Gastrocnemius medialis (tissue), 4 donors: ENCODE measurements at regions not wholly inside any gene's neighbourhood (a gene's known extent, or its start where the extent isn't known, plus 50 kb on each side); places are given as distances from the start of the nearest gene placed in this dataset.

ENCODE experiments used
- ATAC-seq, 2 donors: fragments of 150-250 bp; one replicate each; pipeline ENCODE4 v1.9.1; 2016
- DNase-seq, 2 donors: peaks; one replicate each; pipeline ENCODE4 v3.0.0-alpha.2; 2019
- H3K27ac ChIP-seq, 4 donors: fragments of 200-600 bp; sonication (generic); 1 replicate in 1 of 4; 2 replicates in 3 of 4; pipeline ENCODE4 v1.5.1; 2016 to 2018; ENCODE audit warnings: mild to moderate bottlenecking in 2 of 4, moderate library complexity in 1 of 4
- H3K27me3 ChIP-seq, 3 donors: fragments of 200-600 bp; sonication (generic) in 2 of 3; 1 replicate in 1 of 3; 2 replicates in 2 of 3; pipeline versions ENCODE4 v1.5.1 to v1.6.0; 2016 to 2019; ENCODE audit warnings: mild to moderate bottlenecking in 1 of 3, moderate library complexity in 1 of 3
- H3K36me3 ChIP-seq, 2 donors: fragments of 200-600 bp; sonication (generic) in 1 of 2; one replicate each; pipeline ENCODE4 v1.5.1; 2017 to 2018
- H3K4me1 ChIP-seq, 2 donors: fragments of 200-600 bp; sonication (generic) in 1 of 2; one replicate each; pipeline ENCODE4 v1.5.1; 2016 to 2017; ENCODE audit warnings: mild to moderate bottlenecking in 2 of 2
- H3K4me3 ChIP-seq, 4 donors: fragments of 200-600 bp; sonication (generic) in 3 of 4; 1 replicate in 1 of 4; 2 replicates in 3 of 4; pipeline ENCODE4 v1.5.1; 2016 to 2019; ENCODE audit warnings: mild to moderate bottlenecking in 2 of 4
- H3K9me3 ChIP-seq, 3 donors: fragments of 200-600 bp; sonication (generic) in 2 of 3; 1 replicate in 1 of 3; 2 replicates in 2 of 3; pipeline ENCODE4 v1.5.1; 2016 to 2019
- CTCF ChIP-seq, 5 experiments: fragments of 450-650 bp in 3 of 5; fragments of 200-600 bp in 2 of 5; sonication (generic) in 2 of 5; IDR thresholded peaks in 4 of 5; conservative IDR thresholded peaks in 1 of 5; 1 replicate in 4 of 5; 2 replicates in 1 of 5; pipeline ENCODE4 v1.5.1; 2016 to 2019; ENCODE audit warnings: antibody characterized with exemption in 5 of 5, mild to moderate bottlenecking in 3 of 5, moderate library complexity in 3 of 5
- POLR2A ChIP-seq, 2 donors: fragments of 450-650 bp; IDR thresholded peaks; one replicate each; pipeline ENCODE4 v1.6.1; 2017; ENCODE audit warnings: antibody characterized with exemption in 2 of 2, mild to moderate bottlenecking in 2 of 2, moderate library complexity in 2 of 2
- in situ Hi-C, 4 donors: fragments of 200-750 bp; cut with MboI; loops; one replicate each; pipeline versions ENCODE4 v1.15.0 to v1.8.0; 2017; ENCODE audit warnings: low sequenced_read_pairs in 4 of 4
- intact Hi-C: fragments of 100-400 bp; cut with DNase I; formaldehyde crosslinking; loops from one replicate; pipeline ENCODE4 v1.15.1; 2023; ENCODE audit warnings: low total_unique reads

- H3K27ac ChIP-seq = no peak overlapping the region
- no peak overlapping the region for H3K4me3 ChIP-seq
- intact Hi-C loops (no loop called here), in situ Hi-C loops (no loop called here)
- no peak for TF ChIP-seq POLR2A (IDR thresholded peaks at IDR 0.05)
- TF ChIP-seq CTCF (IDR thresholded peaks at IDR 0.05 in 4 of 5, conservative IDR thresholded peaks at IDR 0.05 in 1 of 5) = no peak
- H3K4me1 ChIP-seq = no peaks in the 10 kb centered on the region
- ATAC-seq (no peak), DNase-seq (no peak)
- H3K36me3 ChIP-seq = no peaks in the 10 kb centered on the region
- H3K27me3 ChIP-seq = no peaks in the 10 kb centered on the region
- H3K9me3 ChIP-seq = no peaks in the 10 kb centered on the region
Measured at GRCh38 chr3:193842029-193842798, 249.2 kb downstream of the OPA1 start.

GRCh38 chr3:193842832-193843473 is 249.9 kb downstream of the OPA1 start:
- Histone ChIP-seq H3K27ac (no peak overlapping the region), H3K36me3 (no peaks in the 10 kb centered on the region), H3K4me1 (no peaks in the 10 kb centered on the region), H3K27me3 (no peaks in the 10 kb centered on the region), H3K9me3 (no peaks in the 10 kb centered on the region), H3K4me3 (no peak overlapping the region)
- intact Hi-C loops = no loop called here
- DNase-seq (no peak), ATAC-seq (no peak)
- TF ChIP-seq POLR2A (IDR thresholded peaks at IDR 0.05) (no peak), CTCF (IDR thresholded peaks at IDR 0.05 in 4 of 5, conservative IDR thresholded peaks at IDR 0.05 in 1 of 5) (no peak)
- in situ Hi-C loops = no loop called here

- ATAC-seq (no peak), DNase-seq (no peak)
- Histone ChIP-seq H3K36me3 (no peaks in the 10 kb centered on the region), H3K4me3 (no peak overlapping the region), H3K4me1 (no peaks in the 10 kb centered on the region), H3K27ac (no peak overlapping the region), H3K27me3 (no peaks in the 10 kb centered on the region), H3K9me3 (no peaks in the 10 kb centered on the region)
- in situ Hi-C loops = no loop called here
- intact Hi-C loops = no loop called here
- TF ChIP-seq POLR2A (IDR thresholded peaks at IDR 0.05) (no peak), CTCF (IDR thresholded peaks at IDR 0.05 in 4 of 5, conservative IDR thresholded peaks at IDR 0.05 in 1 of 5) (no peak)
Measured at GRCh38 chr3:193843474-193844301, 250.7 kb downstream of the OPA1 start.

GRCh38 chr3:193844472-193844871 is 251.5 kb downstream of the OPA1 start:
- intact Hi-C loops (no loop called here), in situ Hi-C loops (no loop called here)
- no peaks in the 10 kb centered on the region for H3K9me3 ChIP-seq
- no peak for TF ChIP-seq CTCF (IDR thresholded peaks at IDR 0.05 in 4 of 5, conservative IDR thresholded peaks at IDR 0.05 in 1 of 5)
- no peak for TF ChIP-seq POLR2A (IDR thresholded peaks at IDR 0.05)
- DNase-seq (no peak), ATAC-seq (no peak)
- H3K4me1 ChIP-seq = no peaks in the 10 kb centered on the region
- H3K27ac ChIP-seq = no peak overlapping the region
- no peak overlapping the region for H3K4me3 ChIP-seq
- H3K27me3 ChIP-seq = no peaks in the 10 kb centered on the region
- H3K36me3 ChIP-seq = no peaks in the 10 kb centered on the region
